GM18868 (cell line): ENCODE measurements at regions not wholly inside any gene's neighbourhood (a gene's known extent, or its start where the extent isn't known, plus 50 kb on each side); places are given as distances from the start of the nearest gene placed in this dataset.
"Not testable (repeated sequence)": the region's sequence is repeated elsewhere in the genome, so short reads cannot be mapped to it uniquely, and the experiment has no call there.

Source experiments
- ATAC-seq: cut with Tn5 transposase; IDR thresholded peaks from one replicate; pipeline ENCODE4 v1.9.1; 2021; ENCODE audit warnings: mild to moderate bottlenecking, moderate library complexity; ENCODE audit not compliant: unreplicated experiment

DNA sequence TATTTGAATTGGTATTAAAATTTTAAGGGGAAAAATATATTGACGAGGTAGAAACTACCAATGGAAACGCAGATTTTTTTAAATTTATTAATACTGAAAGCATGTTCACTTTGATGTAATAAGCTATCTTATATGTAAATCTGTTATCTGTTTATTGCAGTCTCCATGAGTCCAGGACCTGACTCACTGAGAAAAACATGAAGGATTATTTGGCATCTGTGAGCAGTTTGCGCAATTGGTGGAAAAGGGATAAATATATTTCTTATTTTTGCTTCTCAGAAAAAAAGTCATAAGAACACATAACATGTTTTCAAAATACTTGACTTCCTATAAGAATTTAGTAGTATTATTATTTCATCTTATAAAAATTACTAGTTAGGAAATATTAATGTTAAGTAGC is 561.4 kb downstream of the ADCYAP1 start:
- ATAC-seq = no peak

DNA sequence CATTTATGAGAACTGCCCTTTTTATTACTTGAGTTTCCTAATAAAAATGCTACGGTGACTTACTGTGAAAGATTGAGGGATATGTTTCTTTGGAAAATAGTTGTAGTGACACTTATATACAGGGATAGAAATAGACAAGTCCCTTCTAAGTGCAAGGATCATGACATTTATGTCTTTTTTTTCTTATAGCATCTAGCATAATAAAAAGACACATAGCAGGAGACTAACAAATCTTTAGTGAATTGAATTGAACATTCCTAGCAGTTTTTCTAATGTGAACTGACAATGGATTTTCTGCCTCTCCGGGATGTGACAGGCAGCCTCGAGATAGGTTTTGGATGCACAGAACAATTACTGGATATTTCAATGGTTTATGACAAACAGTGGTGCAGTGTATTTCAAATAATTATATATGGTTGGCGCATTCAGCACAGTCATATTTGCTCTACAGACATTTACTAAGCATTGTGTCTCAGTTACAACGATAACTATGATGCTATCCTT is 562.8 kb downstream of the ADCYAP1 start:
- no peak for ATAC-seq

DNA sequence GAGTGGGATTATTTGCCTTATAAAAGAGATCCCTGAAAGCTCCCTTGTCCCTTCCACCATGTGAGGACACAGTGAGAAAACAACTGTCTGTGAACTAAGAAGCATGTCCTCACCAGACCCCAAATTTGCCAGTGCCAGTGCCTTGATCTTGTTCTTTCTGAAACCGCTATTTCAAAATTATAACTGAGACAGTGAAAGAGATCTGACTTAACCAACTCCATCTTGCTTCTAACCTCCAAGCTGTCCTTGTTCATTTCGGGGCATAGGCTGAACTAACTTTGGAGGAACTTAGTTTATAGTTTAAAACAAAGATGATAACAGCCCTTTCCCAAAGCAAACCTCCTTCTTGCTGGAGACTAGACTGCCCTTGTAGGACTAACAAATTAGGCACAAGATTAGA is 563.9 kb downstream of the ADCYAP1 start:
- no peak for ATAC-seq

DNA sequence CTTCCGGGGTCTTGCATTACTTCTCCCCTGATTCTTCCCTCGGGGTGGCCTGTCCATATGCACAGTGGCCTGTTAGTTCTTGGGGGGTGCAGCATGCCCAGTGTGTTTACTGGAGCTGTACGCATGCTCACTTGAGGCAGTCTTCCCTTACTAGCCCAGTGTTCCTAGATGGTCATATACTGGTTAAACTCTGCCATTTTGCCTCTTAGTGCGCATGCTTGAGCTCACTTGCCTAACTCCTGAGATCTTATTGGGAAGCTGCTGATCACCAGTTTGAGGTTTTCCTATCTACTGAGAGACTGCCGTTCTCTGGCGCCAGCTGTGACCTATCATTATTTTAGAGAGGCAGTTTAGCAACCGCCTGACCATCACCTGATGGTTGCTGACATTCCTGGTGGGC is 571.2 kb downstream of the ADCYAP1 start:
- no peak for ATAC-seq

DNA sequence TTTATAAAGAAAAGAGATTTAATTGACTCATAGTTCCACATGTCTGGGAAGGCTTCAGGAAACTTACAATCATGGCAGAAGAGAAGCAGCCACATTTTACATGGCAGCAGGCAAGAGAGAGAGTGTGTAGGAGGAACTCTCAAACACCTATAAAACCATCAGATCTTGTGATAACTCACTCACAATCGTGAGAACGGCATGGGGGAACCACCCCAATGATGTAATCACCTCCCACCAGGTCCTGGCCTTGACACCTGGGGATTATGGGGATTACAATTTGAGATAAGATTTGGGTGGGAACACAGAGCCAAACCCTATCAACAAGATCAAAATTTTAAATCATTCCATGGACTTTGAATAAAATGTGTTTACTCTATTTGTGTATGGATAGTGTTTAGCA is 575.6 kb downstream of the ADCYAP1 start:
- ATAC-seq = no peak

DNA sequence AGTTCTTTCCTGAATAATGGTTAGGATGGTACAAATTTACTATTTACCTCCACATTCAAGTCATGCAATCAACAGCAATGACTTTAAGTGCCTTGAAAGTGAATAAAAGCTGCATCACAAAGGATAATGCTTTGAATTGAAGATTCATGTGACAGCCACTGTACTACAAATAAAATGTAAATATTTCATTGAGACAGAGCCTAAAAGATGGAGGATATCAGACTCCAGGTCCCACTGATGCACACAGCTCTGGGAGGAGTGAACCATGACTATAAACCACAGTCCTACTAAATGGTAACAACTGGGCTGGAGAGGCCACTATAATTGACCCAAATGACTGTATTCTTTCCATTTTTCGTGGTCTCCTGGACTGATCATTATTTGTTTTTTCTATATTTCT is 576.9 kb downstream of the ADCYAP1 start:
- no peak for ATAC-seq

DNA sequence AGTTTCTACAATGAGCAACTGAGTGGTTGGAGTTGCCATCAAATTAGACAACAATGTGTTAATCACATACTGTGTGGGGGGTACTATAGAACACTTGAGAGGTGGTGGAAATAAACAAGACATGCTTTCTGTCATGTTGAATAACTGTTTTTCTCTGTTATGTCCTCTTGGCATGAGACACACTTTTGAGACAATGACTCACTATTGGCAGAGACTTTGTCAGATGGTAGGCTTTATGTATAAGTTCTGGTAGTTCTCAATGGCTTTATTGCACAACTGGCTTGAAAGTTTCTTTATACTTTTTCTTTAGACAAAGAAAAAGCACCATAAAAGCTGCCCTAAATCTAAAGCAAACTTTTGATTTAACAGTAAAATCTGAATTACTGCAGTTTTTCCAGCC is 578.7 kb downstream of the ADCYAP1 start:
- ATAC-seq = no peak

DNA sequence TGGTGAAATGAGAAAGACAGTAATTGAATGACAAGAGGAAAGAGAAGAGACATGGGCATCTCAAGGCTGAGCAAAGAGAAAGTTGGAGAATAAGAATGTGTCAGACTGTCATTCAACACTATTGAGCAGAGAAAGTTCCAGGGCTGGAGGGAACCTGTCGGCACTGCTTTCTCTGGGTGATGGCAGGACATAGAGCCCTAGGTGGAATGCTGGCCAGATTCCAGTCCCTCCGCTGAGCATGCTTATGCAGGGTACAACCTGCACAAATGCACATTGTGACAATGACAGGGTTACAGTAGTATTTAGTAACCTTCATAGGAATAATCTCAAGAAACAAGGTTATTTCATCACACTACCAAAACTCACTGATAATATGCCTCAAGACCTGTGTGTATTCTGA is 582.8 kb downstream of the ADCYAP1 start:
- ATAC-seq = no peak

DNA sequence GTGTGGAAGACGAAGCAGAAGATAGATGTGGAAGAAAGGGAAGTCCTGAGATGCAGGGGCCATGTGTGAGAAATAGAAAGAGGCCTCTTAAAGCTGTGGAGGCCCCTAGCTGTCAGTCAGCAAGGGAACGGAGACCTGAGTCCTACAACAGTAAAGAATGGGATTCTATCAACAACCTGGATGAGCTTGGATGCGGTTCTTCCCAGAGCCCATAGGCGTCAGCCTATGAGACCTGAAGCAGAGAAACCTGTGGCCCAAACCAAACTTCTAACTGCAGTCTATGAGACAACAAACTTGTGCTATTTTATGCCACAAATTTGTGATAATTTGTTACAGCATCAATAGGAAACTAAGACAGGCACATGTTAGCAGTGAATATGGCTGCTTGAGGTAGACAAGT is 583.7 kb downstream of the ADCYAP1 start:
- ATAC-seq = no peak

DNA sequence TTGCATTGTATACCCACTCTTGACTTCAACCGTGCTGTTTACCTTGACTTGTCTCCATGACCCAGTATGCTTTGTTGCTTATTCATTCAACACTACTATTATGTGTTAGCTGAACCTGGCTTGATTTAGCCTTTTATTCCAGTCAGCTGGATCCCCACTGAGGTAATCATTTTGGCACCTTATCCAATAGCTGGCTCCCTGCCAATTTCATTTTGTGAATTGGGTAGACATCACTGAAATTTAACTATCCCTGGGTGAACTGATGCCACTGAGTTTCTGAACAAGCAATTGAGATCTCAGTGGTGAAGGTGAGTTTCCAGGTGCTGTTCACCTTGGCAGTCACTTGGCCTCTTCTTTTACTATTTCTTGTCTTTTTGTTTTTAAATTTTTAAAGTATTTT is 584.3 kb downstream of the ADCYAP1 start:
- ATAC-seq = no peak

DNA sequence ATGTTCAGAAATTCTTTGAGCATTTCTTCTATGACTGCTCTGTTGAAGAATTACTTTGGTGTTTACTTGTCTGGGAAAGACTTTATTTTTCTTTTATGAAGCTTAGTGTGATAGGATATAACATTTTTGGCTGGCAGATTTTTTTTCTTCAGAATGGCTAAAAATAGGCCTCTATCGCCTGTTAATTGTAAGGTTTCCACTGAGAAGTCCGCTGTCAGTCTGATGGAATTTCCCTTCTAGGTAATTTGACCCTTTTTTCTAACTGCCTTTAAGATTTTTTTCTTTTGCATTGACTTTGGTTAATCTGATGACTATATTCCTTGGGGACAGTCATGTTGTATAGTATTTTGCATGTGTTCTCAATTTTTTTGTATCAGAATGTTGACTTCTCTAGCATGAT is 590.7 kb downstream of the ADCYAP1 start:
- ATAC-seq = no peak

DNA sequence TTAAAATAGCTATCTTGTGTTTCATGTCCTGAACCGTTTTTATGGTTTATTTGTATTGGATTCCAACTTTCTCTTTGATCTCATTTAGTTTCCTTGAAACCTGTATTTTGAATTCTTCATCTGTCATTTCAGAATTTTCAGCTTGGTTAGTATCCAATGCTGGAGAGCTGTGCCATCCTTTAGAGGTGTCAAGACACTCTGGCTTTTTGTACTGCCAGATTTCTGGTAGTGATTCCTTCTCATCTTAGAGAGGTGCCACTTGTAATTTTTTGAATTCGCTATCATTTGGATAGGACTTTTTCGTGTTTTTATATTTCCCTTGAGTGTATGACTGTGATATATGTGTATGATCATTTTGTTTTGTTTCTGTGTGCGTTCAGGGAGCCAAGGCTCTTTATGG is 591.4 kb downstream of the ADCYAP1 start:
- no peak for ATAC-seq

DNA sequence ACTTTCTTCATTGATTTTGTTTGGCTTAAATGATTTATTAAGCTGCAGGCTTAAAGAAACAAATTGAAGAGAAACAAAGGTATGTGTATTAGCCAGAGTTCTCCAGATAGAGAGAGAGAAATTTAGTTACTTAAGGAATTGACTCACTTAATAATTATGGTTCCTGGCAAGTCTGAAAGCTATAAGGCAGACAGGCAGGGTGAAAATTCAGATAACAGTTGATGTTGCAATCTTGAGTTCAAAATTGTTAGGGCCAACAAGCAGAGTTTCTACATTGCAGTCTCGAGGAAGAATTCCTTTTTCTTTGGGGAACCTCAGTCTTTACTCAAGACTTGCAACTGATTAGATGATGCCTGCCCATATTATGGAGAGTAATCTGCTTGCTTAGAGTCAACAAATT is 593.5 kb downstream of the ADCYAP1 start:
- ATAC-seq = no peak

DNA sequence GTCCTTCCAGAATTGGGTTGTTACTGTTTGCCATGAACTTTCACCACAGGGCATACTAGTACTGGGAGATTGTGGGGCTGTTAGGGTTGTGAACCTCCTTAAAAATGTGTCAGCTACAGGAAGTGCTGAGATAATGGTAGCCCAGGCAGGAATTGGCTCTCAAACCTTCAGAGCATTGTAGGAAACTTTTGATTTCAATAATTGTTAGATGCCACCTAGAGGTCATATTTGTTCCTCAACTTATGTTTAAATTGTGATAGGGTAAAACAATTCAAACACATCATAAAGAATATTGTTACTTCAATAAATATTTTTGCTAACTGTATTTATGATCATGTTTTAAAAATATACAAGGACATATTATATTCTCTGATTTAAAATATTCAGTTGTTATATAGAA is 594.6 kb downstream of the ADCYAP1 start:
- no peak for ATAC-seq

DNA sequence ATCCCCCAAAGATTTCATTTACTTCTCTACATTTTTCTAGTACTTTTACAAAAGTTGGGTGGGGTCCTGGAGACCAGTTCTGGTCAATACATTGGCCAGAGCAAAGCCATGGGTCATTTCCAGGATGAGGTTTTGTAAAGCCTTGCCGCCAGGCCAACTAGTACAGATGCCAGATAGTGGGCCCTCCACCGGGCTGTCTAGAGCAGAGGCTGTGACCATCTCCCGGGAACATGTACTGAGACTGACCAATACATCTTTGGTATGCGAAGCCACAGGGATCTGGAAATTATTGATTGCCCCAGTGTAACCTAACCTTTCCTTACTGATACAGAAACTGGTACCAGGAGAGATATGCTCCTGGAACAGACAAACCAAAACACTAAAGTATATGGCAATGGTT is 599.2 kb downstream of the ADCYAP1 start:
- no peak for ATAC-seq

DNA sequence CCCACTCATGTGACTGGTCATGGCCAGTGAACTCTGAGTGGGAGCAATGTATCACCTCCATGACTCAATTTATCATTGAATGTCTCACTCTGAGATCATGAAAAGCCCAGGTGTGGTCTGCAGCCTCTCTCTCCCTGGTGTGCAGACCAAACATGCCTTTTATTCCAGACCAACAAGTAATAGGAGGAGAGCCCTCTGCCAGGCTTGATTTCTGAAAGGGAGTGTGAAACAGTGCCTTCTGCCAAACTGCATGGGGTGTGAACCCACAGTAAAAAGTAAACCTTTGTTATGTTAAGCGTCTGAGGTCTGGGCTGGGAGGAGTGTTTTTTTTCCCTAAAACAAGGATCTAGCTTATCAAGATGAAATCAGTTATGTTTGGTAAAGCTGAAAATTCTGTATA is 601.2 kb downstream of the ADCYAP1 start:
- no peak for ATAC-seq

DNA sequence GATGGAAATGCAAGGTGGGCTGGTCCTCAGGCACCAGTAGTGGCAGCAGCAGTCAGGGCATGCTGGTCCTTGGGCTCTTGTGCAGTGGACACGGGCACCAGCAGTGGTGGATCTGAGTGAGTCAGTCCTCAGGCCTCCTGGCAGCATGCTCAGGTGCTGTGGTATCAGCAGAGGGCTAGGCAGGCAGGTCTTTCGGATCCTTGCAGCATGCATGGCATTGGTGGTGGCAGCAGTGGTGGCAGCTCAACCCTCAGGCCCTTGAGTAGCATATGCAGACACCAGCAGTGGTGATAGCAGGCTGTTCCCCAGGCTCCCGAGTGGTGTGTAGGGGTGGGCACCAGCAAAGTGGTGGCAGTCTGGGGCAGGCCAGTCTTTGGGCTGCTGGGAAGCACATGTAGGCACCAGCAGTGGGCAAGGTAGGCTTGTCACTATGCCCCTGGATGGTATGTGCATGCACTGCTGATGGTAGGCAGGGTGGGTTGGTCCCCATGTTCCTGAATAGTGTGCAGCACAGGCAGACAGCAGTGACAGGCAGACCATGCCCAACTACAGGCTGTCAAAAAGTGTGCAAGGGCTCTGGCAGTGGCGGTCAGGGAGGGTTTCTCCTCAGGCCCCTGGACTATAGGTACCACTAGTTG is 606.0 kb downstream of the ADCYAP1 start:
- ATAC-seq = no peak

DNA sequence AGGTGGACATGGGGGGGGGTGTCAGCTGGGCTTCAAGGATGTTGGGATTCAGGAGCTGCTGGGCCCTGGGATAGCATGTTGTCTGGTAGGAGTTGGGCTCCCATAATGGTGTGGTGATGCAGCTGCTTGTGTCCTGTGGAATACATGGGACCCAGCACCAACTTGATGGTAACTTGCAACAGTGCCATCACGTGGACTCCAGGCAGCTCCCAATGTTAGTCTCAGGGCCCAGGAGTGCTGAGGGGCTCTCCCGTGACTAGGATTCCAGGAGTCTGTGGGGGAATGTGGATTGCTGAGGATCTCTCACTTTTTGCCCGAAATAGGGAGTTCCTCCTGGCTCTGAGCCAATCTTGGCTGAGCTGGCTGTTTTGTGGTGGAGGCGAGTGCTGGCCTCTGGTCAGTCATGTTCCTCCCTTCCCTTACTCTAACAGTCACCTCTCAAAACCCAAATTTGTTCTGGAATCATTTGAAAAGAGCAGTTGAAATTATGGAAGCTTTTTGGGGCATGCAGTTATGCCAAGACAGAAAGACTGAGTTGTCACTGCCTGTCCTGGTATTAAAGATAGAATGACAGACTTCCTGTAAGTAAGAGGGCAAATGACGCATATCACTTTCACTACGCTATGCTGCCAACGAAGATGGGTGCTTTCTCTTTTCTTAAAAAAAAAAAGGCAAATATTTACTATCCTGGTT is 607.1 kb downstream of the ADCYAP1 start:
- no peak for ATAC-seq

DNA sequence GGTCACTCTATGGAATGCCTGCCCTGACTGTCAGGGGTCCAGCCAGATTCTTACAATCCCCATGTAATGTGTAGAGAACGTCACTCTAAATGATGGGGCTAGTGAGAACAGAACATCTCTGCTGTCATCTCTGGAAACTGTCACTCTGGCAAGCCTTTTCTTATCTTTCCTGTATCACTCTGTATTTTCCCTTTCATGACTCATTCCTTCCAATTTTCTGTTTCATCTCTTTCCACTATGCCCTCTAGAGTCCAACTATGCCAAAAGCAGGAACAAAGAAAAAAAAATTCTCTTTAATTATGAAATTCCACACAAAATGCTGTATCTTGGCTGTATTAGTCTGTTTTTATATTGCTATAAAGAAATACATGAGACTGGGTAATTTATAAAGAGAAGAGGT is 608.8 kb downstream of the ADCYAP1 start:
- ATAC-seq = no peak

DNA sequence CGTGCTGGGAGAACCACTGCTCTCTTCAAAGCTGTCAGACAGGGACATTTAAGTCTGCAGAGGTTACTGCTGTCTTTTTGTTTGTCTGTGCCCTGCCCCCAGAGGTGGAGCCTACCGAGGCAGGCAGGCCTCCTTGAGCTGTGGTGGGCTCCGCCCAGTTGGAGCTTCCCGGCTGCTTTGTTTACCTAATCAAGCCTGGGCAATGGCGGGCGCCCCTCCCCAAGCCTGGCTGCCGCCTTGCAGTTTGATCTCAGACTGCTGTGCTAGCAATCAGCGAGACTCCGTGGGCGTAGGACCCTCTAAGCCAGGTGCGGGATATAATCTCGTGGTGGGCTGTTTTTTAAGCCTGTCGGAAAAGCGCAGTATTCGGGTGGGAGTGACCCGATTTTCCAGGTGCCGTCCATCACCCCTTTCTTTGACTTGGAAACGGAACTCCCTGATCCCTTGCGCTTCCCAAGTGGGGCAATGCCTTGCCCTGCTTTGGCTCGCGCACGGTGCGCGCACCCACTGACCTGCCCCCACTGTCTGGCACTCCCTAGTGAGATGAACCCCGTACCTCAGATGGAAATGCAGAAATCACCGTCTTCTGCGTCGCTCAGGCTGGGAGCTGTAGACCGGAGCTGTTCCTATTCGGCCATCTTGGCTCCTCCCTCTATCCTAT is 617.0 kb downstream of the ADCYAP1 start:
- not testable (repeated sequence) for ATAC-seq

DNA sequence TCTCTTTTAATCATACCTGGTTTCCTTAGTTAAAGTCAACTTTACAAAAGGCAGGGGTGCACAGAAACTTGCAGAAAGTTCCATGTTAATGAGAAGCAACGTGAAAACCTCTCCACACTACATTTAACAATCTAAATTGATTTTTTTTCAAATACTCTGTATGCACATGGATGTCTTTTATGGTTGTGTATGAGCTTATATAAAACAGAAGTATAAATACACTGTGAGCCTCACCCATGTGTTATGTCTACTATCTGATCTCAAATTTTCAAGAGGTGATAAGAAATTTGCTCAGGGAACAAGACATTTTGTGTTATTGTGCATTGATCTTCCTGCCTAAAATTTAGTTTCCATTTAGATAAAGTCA is 617.6 kb downstream of the ADCYAP1 start:
- no peak for ATAC-seq

DNA sequence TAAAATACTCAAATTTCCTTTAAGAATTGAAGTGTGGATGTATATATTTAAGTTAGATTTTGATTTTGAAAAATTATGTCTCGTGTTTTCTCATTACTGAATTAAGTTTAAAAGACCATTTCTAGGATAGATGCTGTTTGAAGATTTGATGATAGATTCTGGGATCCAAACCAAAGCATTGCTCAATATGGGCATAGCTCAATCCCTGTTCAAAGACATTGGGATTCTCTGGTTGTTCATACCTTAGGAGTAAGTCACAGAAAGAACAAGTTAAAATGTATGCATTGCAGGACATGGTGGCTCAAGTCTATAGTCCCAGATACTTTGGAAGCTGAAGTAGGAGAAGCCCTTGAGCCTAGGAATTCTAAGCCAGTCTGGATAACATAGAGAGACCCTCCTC is 622.3 kb downstream of the ADCYAP1 start:
- no peak for ATAC-seq
